A673 (cell line): ENCODE measurements at regions not wholly inside any gene's neighbourhood (a gene's known extent, or its start where the extent isn't known, plus 50 kb on each side); places are given as distances from the start of the nearest gene placed in this dataset.

Source experiments
- EZH2 ChIP-seq: fragments of 200-600 bp; sonication (generic); IDR thresholded peaks from 2 replicates; pipeline ENCODE4 v1.6.1; 2017; ENCODE audit warnings: borderline replicate concordance, low read depth, mild to moderate bottlenecking, mixed read lengths, antibody characterized with exemption, low read length; ENCODE audit not compliant: poor library complexity, severe bottlenecking
- TF ChIP-seq, protein P1 (sequence below): fragments of 300-800, 200-600 bp; sonication (generic); conservative IDR thresholded peaks from 2 replicates; pipeline ENCODE4 v1.5.1; 2017; ENCODE audit warnings: low read depth, mild to moderate bottlenecking, antibody characterized with exemption, low read length, moderate library complexity, mixed read lengths

DNA sequence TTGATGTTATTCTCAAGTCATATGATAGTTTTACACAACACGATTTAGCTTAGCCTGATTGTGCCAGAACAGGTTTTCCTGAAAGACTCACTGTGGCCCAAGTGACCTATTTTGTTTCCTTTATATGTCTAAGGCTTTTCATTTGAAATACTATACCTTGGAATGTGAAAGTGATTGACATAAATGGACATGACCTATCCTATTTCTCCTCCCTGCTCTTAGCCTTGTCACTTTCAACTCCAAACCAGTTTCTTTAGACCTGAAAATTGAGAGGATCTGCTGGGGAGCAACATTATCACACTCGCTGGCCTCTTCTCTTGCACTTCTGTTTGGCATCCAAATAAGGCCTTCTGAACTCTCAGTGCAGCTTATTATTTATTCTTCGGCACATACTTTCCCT is 496.8 kb downstream of the MAT2B start:
- TF ChIP-seq, protein P1, sequence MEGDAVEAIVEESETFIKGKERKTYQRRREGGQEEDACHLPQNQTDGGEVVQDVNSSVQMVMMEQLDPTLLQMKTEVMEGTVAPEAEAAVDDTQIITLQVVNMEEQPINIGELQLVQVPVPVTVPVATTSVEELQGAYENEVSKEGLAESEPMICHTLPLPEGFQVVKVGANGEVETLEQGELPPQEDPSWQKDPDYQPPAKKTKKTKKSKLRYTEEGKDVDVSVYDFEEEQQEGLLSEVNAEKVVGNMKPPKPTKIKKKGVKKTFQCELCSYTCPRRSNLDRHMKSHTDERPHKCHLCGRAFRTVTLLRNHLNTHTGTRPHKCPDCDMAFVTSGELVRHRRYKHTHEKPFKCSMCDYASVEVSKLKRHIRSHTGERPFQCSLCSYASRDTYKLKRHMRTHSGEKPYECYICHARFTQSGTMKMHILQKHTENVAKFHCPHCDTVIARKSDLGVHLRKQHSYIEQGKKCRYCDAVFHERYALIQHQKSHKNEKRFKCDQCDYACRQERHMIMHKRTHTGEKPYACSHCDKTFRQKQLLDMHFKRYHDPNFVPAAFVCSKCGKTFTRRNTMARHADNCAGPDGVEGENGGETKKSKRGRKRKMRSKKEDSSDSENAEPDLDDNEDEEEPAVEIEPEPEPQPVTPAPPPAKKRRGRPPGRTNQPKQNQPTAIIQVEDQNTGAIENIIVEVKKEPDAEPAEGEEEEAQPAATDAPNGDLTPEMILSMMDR, result no peak
- TF ChIP-seq EZH2, result no peak
